Urinary bladder (tissue), 3 donors: ENCODE measurements at regions not wholly inside any gene's neighbourhood (a gene's known extent, or its start where the extent isn't known, plus 50 kb on each side); places are given as distances from the start of the nearest gene placed in this dataset.

Experiments
- DNase-seq: peaks from one replicate; pipeline ENCODE4 v3.0.0-alpha.2; 2015; ENCODE audit errors: extremely low spot score
- H3K27ac ChIP-seq: one replicate; pipeline ENCODE4 v1.5.1; 2013; ENCODE audit warnings: low read depth, mild to moderate bottlenecking, moderate library complexity
- H3K36me3 ChIP-seq: one replicate; pipeline ENCODE4 v1.6.1; 2013; ENCODE audit warnings: mild to moderate bottlenecking, moderate library complexity; ENCODE audit not compliant: insufficient read depth
- H3K4me1 ChIP-seq: one replicate; pipeline ENCODE4 v1.6.1; 2013; ENCODE audit warnings: mild to moderate bottlenecking, moderate library complexity; ENCODE audit not compliant: insufficient read depth
- H3K4me3 ChIP-seq: one replicate; pipeline ENCODE4 v1.5.1; 2013; ENCODE audit warnings: low read depth, low read length
- WGBS: extraction: QIAGEN DNeasy Blood & Tissue Kit; methylation state at CpG from one replicate; pipeline ENCODE4 v1.1.7; 2013; 5-methylcytosine and 5-hydroxymethylcytosine counted together
- donor health status: healthy with polysubstance abuse.
- donor health status: healthy.

GRCh38 chr9:79264511-79265355 lies 307.0 kb upstream of the TLE4 start:
- no peaks in the 10 kb centered on the region for H3K36me3 ChIP-seq
- no peak overlapping the region for H3K27ac ChIP-seq
- 56% methylated on average over 11 of the region's 11 CpGs for WGBS
- no peaks in the 10 kb centered on the region for H3K4me1 ChIP-seq
- H3K4me3 ChIP-seq = no peak overlapping the region
- no peak for DNase-seq

GRCh38 chr9:79266986-79267385 lies 304.8 kb upstream of the TLE4 start:
- no peak for DNase-seq
- Histone ChIP-seq H3K36me3 (no peaks in the 10 kb centered on the region), H3K4me1 (no peaks in the 10 kb centered on the region), H3K27ac (no peak overlapping the region), H3K4me3 (no peak overlapping the region)

GRCh38 chr9:79268806-79269205 lies 303.0 kb upstream of the TLE4 start:
- Histone ChIP-seq H3K36me3 (no peaks in the 10 kb centered on the region), H3K4me1 (no peaks in the 10 kb centered on the region), H3K27ac (no peak overlapping the region), H3K4me3 (no peak overlapping the region)
- DNase-seq = no peak
- WGBS = 88% methylated on average over 2 of the region's 2 CpGs

- Histone ChIP-seq H3K4me1 (no peaks in the 10 kb centered on the region), H3K4me3 (no peak overlapping the region), H3K36me3 (no peaks in the 10 kb centered on the region), H3K27ac (no peak overlapping the region)
- no peak for DNase-seq
- 75% methylated on average over 3 of the region's 3 CpGs for WGBS
These were observed 298.5 kb upstream of the TLE4 start for GRCh38 chr9:79273311-79273710.

GRCh38 chr9:79279356-79279755 lies 292.4 kb upstream of the TLE4 start:
- WGBS = 67% methylated on average over 1 of the region's 1 CpG
- H3K4me3 ChIP-seq = no peak overlapping the region
- H3K27ac ChIP-seq = no peak overlapping the region
- no peak for DNase-seq
- no peaks in the 10 kb centered on the region for H3K4me1 ChIP-seq
- no peaks in the 10 kb centered on the region for H3K36me3 ChIP-seq

- WGBS = 96% methylated on average over 4 of the region's 4 CpGs
- Histone ChIP-seq H3K36me3 (no peaks in the 10 kb centered on the region), H3K27ac (no peak overlapping the region), H3K4me3 (no peak overlapping the region), H3K4me1 (no peaks in the 10 kb centered on the region)
- no peak for DNase-seq
These were observed 291.1 kb upstream of the TLE4 start for GRCh38 chr9:79280691-79281090.

GRCh38 chr9:79284081-79284480 lies 287.7 kb upstream of the TLE4 start:
- DNase-seq = no peak
- no peak overlapping the region for H3K4me3 ChIP-seq
- H3K36me3 ChIP-seq = no peaks in the 10 kb centered on the region
- H3K4me1 ChIP-seq = no peaks in the 10 kb centered on the region
- no peak overlapping the region for H3K27ac ChIP-seq

- WGBS = 54% methylated on average over 7 of the region's 7 CpGs
- Histone ChIP-seq H3K4me3 (no peak overlapping the region), H3K36me3 (no peaks in the 10 kb centered on the region), H3K4me1 (no peaks in the 10 kb centered on the region), H3K27ac (no peak overlapping the region)
- DNase-seq = no peak
These were observed 284.6 kb upstream of the TLE4 start for GRCh38 chr9:79286992-79287707.

- no peaks in the 10 kb centered on the region for H3K36me3 ChIP-seq
- DNase-seq = no peak
- no peak overlapping the region for H3K4me3 ChIP-seq
- no peak overlapping the region for H3K27ac ChIP-seq
- no peaks in the 10 kb centered on the region for H3K4me1 ChIP-seq
- 73% methylated on average over 4 of the region's 4 CpGs for WGBS
These were observed 284.0 kb upstream of the TLE4 start for GRCh38 chr9:79287708-79288290.

- DNase-seq = no peak
- WGBS = 74% methylated on average over 3 of the region's 3 CpGs
- Histone ChIP-seq H3K27ac (no peak overlapping the region), H3K4me3 (no peak overlapping the region), H3K4me1 (no peaks in the 10 kb centered on the region), H3K36me3 (no peaks in the 10 kb centered on the region)
These were observed 281.9 kb upstream of the TLE4 start for GRCh38 chr9:79289856-79290255.

GRCh38 chr9:79292731-79293280 lies 279.0 kb upstream of the TLE4 start:
- Histone ChIP-seq H3K27ac (no peak overlapping the region), H3K4me3 (no peak overlapping the region), H3K4me1 (no peaks in the 10 kb centered on the region), H3K36me3 (no peaks in the 10 kb centered on the region)
- 88% methylated on average over 1 of the region's 1 CpG for WGBS
- DNase-seq = no peak

GRCh38 chr9:79300068-79300467 lies 271.7 kb upstream of the TLE4 start:
- H3K4me3 ChIP-seq = no peak overlapping the region
- 54% methylated on average over 6 of the region's 6 CpGs for WGBS
- no peaks in the 10 kb centered on the region for H3K36me3 ChIP-seq
- H3K27ac ChIP-seq = no peak overlapping the region
- no peaks in the 10 kb centered on the region for H3K4me1 ChIP-seq
- DNase-seq = no peak

GRCh38 chr9:79301085-79301484 lies 270.7 kb upstream of the TLE4 start:
- no peak for DNase-seq
- no peak overlapping the region for H3K27ac ChIP-seq
- WGBS = 52% methylated on average over 2 of the region's 2 CpGs
- H3K4me1 ChIP-seq = no peaks in the 10 kb centered on the region
- no peaks in the 10 kb centered on the region for H3K36me3 ChIP-seq
- H3K4me3 ChIP-seq = no peak overlapping the region
